Fibroblast of villous mesenchyme (primary cell): ENCODE measurements at regions not wholly inside any gene's neighbourhood (a gene's known extent, or its start where the extent isn't known, plus 50 kb on each side); places are given as distances from the start of the nearest gene placed in this dataset.
"Not testable (repeated sequence)": the region's sequence is repeated elsewhere in the genome, so short reads cannot be mapped to it uniquely, and the experiment has no call there.

Experiments used
- DNase-seq: peaks from one replicate; pipeline ENCODE4 v3.0.0-alpha.2; 2010; ENCODE audit warnings: low read depth
- H3K4me3 ChIP-seq: 2 replicates; pipeline ENCODE4 v1.5.1; 2011; ENCODE audit warnings: low read depth, mild to moderate bottlenecking, low read length
- CTCF ChIP-seq: IDR thresholded peaks from 2 replicates; pipeline ENCODE4 v1.5.1; 2012; ENCODE audit warnings: low read depth, mild to moderate bottlenecking, low read length; ENCODE audit not compliant: insufficient read depth

GRCh38 chr14:23750357-23750756, 114.2 kb downstream of the DHRS2 start:
- no peak for TF ChIP-seq CTCF
- DNase-seq, result no peak
- no peak overlapping the region for H3K4me3 ChIP-seq

GRCh38 chr14:23751616-23752015, 115.5 kb downstream of the DHRS2 start:
- no peak for TF ChIP-seq CTCF
- no peak for DNase-seq
- no peak overlapping the region for H3K4me3 ChIP-seq

GRCh38 chr14:23763394-23763793, 127.2 kb downstream of the DHRS2 start:
- no peak for TF ChIP-seq CTCF
- no peak for DNase-seq
- no peak overlapping the region for H3K4me3 ChIP-seq

GRCh38 chr14:23766737-23767401, 130.7 kb downstream of the DHRS2 start:
- DNase-seq, result no peak
- no peak overlapping the region for H3K4me3 ChIP-seq
- TF ChIP-seq CTCF, result no peak

GRCh38 chr14:23769221-23769728, 133.1 kb downstream of the DHRS2 start:
- not testable (repeated sequence) for DNase-seq, H3K4me3 ChIP-seq

GRCh38 chr14:23773981-23774380, 137.8 kb downstream of the DHRS2 start:
- no peak overlapping the region for H3K4me3 ChIP-seq
- TF ChIP-seq CTCF, result no peak
- no peak for DNase-seq

- TF ChIP-seq CTCF, result no peak
- H3K4me3 ChIP-seq, result no peak overlapping the region
- no peak for DNase-seq
Observed at GRCh38 chr14:23776296-23776695, 140.1 kb downstream of the DHRS2 start.
